Body of pancreas (tissue), 4 donors: ENCODE measurements at regions not wholly inside any gene's neighbourhood (a gene's known extent, or its start where the extent isn't known, plus 50 kb on each side); places are given as distances from the start of the nearest gene placed in this dataset.

Source experiments
- POLR2A ChIP-seq, 3 donors: fragments of 450-650 bp; IDR thresholded peaks; one replicate each; pipeline ENCODE4 v1.6.1; 2016; ENCODE audit warnings: antibody characterized with exemption in 3 of 3, mild to moderate bottlenecking in 2 of 3
- TF ChIP-seq, protein P1 (sequence below), 7 experiments: fragments of 450-650 bp in 4 of 7; fragments of 200-600 bp in 3 of 7; sonication (generic) in 3 of 7; IDR thresholded peaks; one replicate each; pipeline ENCODE4 v1.5.1; 2016 to 2019; ENCODE audit warnings: antibody characterized with exemption in 7 of 7

DNA sequence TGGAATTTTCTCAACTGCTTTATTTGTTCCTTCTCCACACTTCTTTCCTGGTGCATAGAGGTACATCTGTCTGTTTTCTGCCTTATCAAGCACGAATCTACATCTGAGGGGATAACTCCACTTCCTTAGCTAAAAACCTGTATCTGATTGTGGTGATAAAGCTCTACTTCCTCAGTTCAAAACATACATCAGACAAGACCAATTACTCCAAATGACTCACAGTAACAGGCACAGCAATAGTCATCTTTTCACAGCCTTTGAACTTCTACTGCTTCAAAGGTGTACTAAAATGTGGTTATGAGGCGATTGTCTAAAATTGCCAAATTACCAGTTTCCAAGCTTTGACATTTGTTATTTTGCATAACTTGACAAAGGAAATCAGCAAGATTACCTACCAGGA is 803.6 kb upstream of the ZEB2 start:
- TF ChIP-seq, protein P1, sequence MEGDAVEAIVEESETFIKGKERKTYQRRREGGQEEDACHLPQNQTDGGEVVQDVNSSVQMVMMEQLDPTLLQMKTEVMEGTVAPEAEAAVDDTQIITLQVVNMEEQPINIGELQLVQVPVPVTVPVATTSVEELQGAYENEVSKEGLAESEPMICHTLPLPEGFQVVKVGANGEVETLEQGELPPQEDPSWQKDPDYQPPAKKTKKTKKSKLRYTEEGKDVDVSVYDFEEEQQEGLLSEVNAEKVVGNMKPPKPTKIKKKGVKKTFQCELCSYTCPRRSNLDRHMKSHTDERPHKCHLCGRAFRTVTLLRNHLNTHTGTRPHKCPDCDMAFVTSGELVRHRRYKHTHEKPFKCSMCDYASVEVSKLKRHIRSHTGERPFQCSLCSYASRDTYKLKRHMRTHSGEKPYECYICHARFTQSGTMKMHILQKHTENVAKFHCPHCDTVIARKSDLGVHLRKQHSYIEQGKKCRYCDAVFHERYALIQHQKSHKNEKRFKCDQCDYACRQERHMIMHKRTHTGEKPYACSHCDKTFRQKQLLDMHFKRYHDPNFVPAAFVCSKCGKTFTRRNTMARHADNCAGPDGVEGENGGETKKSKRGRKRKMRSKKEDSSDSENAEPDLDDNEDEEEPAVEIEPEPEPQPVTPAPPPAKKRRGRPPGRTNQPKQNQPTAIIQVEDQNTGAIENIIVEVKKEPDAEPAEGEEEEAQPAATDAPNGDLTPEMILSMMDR (IDR thresholded peaks at IDR 0.05): no peak
- TF ChIP-seq POLR2A (IDR thresholded peaks at IDR 0.05): no peak
